HG03025 (cell line): ENCODE measurements at regions not wholly inside any gene's neighbourhood (a gene's known extent, or its start where the extent isn't known, plus 50 kb on each side); places are given as distances from the start of the nearest gene placed in this dataset.

Source experiments
- ATAC-seq: cut with Tn5 transposase; IDR thresholded peaks from one replicate; pipeline ENCODE4 v1.9.1; 2021; ENCODE audit warnings: mild to moderate bottlenecking, moderate library complexity; ENCODE audit not compliant: unreplicated experiment, low FRiP score

DNA sequence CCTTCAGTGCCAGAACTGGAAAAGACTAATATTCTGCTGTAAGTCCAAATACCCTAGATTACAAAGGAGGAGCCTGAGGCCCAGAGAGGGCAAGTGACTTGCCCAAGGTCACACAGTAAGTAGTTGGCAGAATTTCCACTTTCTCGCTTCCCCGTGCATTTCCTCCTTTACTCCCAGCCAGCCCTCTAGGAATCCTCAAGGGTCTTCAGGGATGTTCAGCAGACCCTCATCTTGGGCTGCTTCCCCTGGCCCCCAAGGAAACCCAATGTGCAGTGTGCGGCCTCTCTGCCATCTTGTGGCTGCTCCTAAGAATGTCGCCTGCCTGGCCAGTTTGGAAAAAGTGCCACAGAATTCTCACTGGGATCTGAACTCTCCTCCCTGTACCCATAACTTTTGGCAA, 217.7 kb upstream of the LRFN2 start:
- ATAC-seq, result no peak

DNA sequence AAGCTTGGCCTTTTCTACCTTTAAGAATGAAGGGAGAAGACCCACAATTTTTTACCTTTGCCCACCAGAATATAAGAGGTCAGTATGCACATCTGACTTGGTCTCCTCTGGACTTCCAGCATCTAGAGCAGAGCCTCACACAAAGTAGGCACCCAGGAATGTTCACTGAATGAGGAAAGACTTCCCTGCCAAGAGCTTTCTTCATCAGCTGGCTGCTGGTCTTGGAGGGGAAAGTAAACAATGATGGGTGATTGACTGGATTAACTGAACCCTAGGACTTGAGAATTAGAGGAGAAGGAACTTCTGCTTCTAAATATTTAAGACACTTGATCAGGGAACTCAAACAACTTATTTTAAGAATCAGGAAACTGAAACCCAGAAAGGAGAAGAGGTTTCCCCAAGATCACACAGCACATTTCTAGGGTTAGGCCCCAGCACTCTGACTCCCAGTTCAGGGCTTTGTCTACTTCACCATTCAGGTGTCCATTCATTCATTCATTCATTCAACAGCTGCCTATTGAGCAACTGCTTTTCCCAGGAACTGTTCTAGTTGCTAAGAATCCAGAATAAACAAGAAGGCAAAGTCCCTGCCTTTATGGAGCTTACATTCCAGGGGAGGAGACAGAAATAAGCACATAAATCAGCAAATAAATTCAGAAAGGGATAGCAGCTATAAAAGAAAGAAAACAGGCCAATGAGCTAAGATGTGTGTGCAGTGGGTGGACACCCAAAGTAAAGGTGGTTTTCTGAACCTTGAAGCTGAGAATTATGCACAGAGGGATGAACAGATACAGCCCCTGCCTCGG, 216.9 kb upstream of the LRFN2 start:
- ATAC-seq, result no peak

DNA sequence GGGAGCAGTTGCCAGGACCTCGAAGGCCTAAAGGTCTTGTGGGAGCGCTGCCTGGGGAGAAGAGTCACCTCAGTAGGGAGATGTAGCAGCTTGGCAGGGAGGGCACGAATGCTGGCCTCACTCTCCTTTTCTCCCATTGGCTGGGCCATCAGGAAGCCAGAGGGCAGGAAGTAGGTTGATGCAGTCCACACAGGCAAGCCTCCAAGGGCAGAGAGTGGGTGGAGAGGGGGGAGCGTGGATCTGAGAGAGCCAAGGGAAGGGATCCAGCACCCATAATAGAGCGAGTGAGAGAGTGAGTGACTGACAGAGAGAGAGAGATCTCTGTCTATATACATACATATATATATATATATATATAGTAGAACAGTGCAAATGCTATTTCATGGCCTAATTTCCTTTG, 215.3 kb upstream of the LRFN2 start:
- no peak for ATAC-seq

DNA sequence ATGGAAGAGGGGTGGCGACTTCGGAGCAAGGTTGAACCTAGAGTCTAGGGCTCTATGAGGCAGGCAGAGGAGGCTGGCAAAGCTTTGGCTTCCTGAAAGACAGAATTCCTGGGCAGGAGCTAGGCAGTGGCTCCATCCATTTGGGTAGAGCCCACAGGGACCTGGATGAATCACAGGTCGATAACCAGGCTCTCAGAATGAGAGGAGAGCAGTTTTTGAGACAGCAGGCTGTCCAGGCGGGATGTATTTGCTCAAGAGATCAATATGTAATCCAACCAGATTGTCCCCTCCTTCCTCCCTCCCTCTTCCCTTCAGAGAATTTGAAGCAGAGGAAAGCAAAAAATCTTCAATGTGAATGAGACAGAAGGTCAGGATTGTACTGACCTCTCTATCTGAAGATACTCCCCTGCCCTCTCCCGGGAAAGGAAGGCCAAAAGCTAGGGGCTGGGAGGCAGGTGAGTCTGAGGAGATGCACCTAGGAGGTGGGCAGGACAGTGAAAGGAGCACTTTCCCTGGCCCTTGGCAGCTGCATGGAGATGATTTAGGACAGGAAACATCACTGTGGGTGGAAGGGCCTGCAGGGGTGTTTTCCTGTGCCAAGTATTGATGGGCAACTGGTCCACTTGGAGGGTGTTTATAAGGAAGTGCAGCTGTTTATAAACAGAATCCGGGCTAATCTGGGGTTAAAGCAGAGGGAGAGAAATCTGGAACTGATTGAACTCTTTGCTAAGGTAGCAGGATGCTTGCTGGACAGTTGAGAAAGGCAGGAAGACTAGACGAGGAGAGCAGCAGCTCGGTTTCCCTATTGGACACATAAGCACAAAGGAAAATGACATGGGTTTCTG, 212.4 kb upstream of the LRFN2 start:
- no peak for ATAC-seq

DNA sequence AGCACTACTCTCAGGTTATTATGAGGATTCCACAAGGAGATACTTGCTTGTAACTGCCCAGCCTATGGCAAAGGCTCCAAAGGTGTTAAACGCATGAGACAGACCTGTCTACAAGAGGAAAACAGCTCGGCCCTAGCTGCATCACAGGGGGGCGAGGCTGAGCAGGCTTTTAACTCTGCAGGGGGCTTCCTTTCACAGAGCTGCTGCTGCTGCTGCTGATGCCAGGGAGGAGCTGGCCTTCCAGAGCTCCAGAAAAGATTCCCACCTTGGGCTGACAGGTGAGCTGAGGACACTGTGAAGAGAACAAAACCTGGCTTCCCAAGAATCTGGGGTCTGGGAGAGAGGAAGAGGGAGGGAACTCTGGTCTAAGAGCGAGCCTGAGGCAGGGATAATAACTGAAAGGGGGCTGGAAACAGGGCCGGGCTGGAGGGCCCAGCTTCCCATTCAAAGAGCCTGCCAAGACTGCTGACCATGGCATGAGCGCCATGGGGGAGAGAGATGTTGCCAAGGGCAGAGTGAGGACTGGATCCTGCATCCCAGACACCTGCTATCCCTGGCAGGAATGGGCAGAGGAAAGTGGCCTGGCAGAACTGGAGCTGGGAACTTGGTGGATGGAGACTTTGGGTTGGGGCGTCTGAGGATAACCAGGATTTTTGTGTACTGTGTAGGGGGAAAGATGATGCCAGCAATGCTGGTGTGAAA, 211.1 kb upstream of the LRFN2 start:
- no peak for ATAC-seq

DNA sequence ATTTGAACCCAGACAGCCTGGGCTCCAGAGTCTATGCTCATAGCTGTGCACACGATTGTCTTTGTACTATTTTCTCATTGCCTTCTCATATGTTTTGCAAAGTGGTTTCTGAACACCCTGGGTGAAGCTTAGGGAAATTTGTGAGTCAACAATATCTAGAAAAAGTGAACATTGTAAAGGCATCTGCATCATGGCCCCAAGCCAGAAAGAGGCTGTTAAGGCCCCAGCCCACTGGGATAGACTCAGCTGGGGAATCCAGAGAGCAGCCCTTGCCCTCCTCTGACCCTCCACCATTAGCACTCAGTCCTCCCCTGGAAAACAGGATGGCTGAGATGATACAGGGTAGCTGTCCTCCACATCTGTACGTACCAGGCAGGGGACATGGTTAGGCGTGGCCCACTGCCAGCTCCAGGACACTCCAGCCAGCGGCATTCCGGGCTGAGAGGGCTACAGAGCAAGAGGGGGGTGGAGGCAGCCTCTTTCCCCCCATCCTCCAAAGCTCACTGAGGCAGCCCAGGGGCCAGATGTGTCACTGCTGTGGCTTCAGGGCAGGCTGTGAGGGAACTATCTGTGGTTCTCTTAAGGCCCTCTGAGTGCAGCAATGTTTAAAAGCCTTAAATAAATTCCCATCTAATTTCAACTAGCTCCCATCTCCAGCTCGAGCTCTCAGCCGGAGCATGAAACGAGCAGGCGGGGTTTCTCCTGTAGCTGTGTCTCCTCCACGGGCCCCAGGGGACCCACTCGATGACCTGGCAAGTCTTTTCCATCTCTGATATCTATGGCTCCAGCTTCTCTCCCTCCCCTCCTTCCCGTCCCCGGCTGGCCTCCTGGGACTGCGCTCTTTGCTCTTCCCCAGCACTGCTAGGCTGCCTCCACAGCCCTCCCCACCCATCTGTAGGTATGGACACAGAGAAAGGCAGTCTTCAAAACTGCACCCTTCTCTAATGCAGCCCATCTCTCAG, 209.4 kb upstream of the LRFN2 start:
- no peak for ATAC-seq

DNA sequence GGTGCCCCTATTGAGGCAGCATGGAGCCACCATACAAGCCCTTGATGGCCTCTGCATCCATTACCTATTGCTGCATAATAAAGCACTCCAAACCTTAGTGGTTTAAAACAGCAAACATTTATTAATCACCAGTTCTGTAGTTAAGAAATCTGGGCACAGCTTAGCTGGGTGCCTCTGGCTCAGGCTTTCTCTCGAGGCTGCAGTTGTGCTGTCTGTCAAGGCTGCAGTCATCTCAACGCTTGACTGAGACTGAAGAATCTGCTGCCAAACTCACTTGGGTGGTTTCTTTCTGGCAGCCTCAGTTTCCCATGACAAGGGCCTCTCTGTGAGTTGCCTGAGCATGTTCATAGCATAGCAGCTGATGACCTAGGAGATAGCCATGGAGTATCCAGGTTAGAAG, 207.4 kb upstream of the LRFN2 start:
- no peak for ATAC-seq

DNA sequence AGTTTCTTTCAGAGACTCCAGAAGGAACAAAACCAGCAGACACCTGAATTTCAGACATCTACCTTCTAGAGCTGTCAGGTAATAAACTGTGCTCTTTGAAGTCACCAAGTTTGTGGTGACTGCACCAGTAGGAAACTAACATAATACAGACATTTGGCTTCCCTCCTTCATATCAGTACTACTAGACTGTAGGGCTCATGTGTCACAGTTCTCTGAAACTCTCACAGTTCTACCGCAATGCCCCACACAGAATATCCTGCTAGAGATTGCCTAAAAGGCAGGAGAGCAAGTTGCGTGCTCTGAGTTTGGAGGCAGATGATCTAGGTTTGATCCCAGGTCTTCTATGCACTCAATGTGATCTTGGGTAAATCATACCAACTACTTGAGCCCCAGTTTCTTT, 205.0 kb upstream of the LRFN2 start:
- ATAC-seq, result no peak

DNA sequence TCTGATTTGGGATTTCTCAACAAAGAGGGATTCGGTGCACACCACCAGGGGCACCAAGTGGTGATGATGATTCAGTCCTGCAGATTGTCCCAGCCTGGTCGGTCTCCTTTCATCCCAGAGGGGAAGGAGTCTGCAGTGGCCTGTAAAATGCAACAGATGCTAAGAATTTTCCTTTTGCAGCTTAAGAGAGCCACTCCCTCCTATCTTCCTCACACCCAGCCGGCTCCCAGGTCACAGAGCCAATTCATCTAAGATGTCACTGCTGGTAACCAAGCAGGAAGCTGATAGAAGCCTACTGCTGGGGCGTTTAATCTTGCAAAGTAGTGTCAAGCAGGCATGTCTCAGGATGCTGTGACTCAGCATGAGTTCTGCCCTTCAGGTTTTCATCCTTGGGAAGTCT, 203.8 kb upstream of the LRFN2 start:
- ATAC-seq, result no peak

DNA sequence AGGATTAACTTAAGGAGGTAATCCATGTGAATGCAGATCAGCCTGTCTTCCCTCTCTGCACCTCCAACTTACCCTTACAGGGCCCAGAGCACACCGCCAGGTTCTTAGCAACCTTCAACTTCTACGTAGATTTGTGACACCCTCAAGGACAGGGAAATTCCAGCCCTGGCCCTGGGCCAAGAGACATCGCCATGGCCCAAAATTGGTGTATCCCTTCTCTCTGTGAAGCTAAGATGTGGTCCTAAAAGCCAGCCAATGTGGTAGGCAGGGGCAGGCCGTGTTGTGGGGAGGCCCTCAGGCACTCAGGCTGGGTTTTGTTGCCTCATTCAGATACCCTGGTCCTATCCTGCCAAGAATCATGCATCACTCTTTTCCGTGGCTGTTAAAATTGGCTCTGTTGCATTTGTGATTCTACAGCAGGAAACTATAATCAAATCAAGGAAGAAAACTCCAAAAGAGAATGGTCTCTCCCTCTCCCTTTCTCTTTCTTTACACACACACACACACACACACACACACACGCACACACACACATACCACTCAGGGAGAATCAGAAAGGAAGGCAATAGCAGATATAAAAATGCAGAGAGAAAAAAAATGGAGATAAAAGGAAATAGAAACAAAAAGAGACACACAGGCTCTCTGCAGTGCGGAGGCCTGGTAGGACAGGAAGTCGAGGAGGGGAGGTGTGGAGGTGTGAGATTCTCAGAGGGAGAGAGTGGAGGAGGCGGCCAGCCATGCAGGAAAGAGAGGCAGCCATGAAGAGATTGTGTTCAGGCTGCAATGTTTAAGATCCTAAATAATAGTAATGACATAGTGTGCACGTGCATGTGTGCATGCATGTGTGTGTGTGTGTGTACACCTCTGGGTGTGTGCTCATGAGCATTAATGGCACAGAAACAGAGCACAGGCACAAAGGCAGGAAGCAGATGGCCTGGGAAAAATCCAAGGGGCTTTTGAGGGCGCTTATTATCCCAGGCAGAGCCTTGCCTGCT, 201.8 kb upstream of the LRFN2 start:
- no peak for ATAC-seq

DNA sequence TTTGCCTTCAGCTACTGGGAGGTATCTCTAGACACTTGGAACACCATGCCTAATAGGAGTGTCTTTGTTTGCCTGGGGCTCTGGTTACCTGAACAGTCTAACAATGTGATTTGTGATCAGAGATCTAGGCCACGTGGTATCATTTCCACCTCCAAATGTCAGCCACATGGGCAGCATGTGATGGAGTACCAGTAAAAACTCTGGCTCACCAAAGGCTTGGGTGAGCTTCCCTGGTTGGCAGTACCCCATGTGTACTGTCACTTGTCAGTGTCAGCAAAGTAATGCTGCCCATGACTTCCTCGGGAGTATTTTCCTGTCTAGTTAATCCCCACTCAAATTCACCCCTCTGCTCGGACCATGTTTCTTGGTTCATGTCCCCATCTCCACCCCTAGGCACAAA, 195.2 kb upstream of the LRFN2 start:
- no peak for ATAC-seq

DNA sequence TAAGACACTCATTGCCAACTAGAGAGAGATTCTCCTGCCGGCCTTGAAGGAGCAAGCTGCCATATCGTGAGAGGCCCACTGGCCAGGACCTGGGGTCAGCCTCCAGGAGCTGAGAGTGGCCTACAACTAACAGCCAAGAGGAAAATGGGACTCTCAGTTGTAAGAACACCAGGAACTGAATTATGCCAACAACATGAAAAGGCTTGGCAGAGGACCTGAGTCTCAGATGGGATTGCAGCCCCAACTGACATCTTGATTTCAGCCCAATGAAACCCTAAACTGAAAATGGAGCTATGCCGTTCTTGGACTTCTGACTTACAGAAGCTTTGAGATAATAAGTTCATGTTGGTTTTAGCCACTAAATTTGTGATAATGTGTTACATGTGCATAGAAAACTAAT, 193.5 kb upstream of the LRFN2 start:
- no peak for ATAC-seq

DNA sequence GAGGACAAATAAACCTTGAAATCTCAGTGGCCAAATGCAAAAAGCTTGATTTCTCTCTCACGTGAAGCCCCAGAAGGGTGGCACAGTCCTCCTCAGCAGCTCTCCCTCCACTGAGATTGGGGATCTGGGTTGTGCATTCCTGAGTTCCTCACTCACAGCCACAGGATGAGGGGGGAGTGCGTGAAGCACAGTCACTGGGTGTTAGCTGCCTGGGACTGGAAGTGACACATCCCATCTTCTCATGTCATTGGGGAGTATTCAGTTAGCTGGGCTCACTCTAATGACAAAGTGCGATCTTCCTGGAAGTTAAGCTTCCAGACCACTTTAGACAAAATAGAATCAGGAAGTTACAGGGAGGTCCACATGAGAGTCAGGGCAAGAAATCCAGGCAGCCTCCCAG, 192.2 kb upstream of the LRFN2 start:
- no peak for ATAC-seq

DNA sequence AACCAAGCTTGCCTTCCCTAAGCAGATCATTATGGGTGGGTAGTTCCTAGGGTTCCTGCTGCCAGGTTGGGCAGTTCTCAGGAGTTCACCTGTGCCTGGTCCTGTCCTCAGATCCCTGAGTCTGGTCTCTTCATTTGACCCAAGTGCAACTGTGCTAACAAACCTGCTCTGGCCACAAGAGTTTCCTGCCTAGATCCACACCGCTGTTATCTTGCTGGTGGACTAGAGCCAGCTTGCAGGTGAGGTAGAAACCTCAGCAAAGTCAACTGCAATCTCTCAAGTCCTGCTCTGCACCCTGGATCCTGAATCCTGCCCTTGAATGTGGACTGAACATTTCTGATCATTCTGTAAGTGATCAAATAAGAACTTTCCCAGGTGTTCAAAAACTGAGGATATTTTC, 191.8 kb upstream of the LRFN2 start:
- no peak for ATAC-seq

DNA sequence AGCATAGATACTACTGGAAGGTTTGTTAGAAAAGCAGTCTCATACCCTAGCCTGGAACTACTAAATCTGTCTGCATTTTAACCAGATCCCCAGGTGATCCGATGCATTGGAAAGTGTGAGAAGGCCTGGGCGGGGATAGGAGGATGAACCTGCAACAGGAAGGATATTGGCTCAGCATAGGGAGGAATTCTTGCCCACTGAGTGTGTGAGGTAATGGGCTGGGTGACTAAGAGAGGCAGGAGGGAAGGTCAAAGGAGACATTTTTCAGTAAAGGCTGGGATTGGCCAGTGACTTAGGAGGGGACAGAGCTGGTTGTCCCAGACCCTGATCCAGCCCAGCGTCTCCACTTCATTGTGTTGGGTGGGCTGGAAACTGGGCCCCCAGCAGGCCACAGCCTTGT, 191.0 kb upstream of the LRFN2 start:
- no peak for ATAC-seq

DNA sequence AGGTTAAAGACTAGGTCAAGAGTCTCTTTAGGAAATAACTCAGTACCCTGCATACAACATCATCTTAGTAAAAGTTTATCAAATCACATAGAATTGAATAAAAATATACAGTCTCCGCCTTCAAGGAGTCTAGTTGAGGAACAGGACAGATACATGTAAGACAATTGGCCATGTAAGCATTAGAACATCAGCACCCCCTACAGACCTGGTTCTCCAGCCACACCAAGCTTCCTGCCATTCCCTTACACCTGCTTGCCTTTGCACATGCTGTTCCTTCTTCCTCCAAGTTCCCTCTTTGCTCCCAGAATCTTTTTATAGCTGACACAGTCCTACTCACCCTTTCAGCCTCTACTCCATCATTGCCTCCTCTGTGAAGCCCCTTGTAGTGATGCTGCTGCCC, 187.8 kb upstream of the LRFN2 start:
- no peak for ATAC-seq

DNA sequence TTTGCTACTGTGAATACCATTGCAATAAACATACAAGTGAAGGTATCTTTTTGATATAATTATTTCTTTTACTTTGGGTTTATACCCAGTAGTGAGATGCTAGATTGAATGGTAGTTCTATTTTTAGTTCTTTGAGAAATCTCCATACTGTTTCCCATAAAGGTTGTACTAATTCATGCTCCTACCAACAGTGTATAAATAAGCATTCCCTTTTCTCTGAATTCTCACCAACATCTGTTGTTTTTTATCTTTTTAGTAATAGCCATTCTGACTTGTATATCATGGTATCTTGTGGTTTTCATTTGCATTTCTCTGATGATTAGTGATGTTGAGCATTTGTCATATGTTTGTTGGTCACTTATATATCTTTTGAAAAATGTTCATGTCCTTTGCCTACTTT, 183.6 kb upstream of the LRFN2 start:
- no peak for ATAC-seq

DNA sequence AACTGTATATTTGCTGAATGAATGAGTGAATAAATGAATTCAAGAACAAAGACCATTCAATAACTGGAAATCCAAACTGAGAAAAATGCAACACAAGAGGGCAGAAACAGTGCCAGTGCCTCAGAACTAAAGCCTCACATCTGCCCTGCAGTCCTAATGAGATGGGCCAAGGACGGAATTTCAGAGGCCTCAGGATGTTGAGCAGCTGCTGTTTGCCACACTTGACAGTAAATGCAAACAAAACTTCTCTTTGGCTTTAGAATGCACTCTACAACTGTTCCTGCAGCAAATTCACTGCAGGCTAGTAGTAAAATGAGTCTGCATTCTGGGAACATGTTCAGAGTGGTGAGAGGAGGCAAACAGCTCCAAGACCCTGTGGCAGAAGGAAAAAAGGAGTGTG, 177.6 kb upstream of the LRFN2 start:
- no peak for ATAC-seq

DNA sequence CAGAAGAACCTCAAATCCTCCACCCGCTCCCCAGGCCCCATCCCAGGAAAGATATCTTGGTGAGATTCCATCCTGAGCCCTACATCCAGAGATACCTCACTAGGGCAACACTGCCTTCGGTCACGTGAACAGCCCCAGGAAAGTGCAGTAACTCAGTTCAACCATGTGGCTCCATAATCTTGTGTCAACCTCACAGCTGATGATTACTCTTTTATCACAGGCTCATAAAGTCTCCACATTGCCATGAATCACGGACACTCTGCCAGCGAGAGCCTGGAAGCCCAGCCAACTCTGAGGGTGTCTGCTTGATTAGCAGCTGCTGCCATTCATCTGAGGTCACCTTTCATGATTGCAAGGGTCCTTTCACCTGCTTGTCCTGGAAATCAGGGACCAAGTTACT, 175.8 kb upstream of the LRFN2 start:
- ATAC-seq, result no peak
